ENCODE measurements at regions not wholly inside any gene's neighbourhood (a gene's known extent, or its start where the extent isn't known, plus 50 kb on each side); places are given as distances from the start of the nearest gene placed in this dataset.
"Not testable (repeated sequence)": the region's sequence is repeated elsewhere in the genome, so short reads cannot be mapped to it uniquely, and the experiment has no call there.

GRCh38 chr21:6483645-6484044 is 4037.7 kb upstream of the TPTE start:
- not testable (repeated sequence) for DNase-seq (ENCODE audit: low read depth)

- DNase-seq (ENCODE audit: low read depth), result not testable (repeated sequence)
Measured at GRCh38 chr21:6486821-6487220, 4034.6 kb upstream of the TPTE start.

- not testable (repeated sequence) for DNase-seq (ENCODE audit: low read depth)
Measured at GRCh38 chr21:6492691-6493090, 4028.7 kb upstream of the TPTE start.

- DNase-seq (ENCODE audit: low read depth), result not testable (repeated sequence)
Measured at GRCh38 chr21:6493957-6494356, 4027.4 kb upstream of the TPTE start.

GRCh38 chr21:6496356-6496755 is 4025.0 kb upstream of the TPTE start:
- DNase-seq (ENCODE audit: low read depth), result not testable (repeated sequence)

GRCh38 chr21:6498716-6499115 is 4022.7 kb upstream of the TPTE start:
- peak; percentile 6 for DNase-seq (ENCODE audit: low read depth)

- not testable (repeated sequence) for DNase-seq (ENCODE audit: low read depth)
Measured at GRCh38 chr21:6499128-6499826, 4022.1 kb upstream of the TPTE start.

GRCh38 chr21:6499866-6500265 is 4021.5 kb upstream of the TPTE start:
- not testable (repeated sequence) for DNase-seq (ENCODE audit: low read depth)

- DNase-seq (ENCODE audit: low read depth), result not testable (repeated sequence)
Measured at GRCh38 chr21:6500681-6501080, 4020.7 kb upstream of the TPTE start.

GRCh38 chr21:6506167-6506894 is 4015.1 kb upstream of the TPTE start:
- DNase-seq (ENCODE audit: low read depth), result not testable (repeated sequence)

- DNase-seq (ENCODE audit: low read depth), result not testable (repeated sequence)
Measured at GRCh38 chr21:6507632-6508031, 4013.8 kb upstream of the TPTE start.

GRCh38 chr21:6521777-6522176 is 3999.6 kb upstream of the TPTE start:
- DNase-seq (ENCODE audit: low read depth), result not testable (repeated sequence)

GRCh38 chr21:6526213-6526612 is 3995.2 kb upstream of the TPTE start:
- not testable (repeated sequence) for DNase-seq (ENCODE audit: low read depth)

- not testable (repeated sequence) for DNase-seq (ENCODE audit: low read depth)
Measured at GRCh38 chr21:6530655-6531054, 3990.7 kb upstream of the TPTE start.

- not testable (repeated sequence) for DNase-seq (ENCODE audit: low read depth)
Measured at GRCh38 chr21:6533261-6533660, 3988.1 kb upstream of the TPTE start.

- not testable (repeated sequence) for DNase-seq (ENCODE audit: low read depth)
Measured at GRCh38 chr21:6538320-6538719, 3983.1 kb upstream of the TPTE start.

- DNase-seq (ENCODE audit: low read depth), result not testable (repeated sequence)
Measured at GRCh38 chr21:6539688-6540087, 3981.7 kb upstream of the TPTE start.

GRCh38 chr21:6541036-6541435 is 3980.3 kb upstream of the TPTE start:
- DNase-seq (ENCODE audit: low read depth), result not testable (repeated sequence)

- DNase-seq (ENCODE audit: low read depth), result not testable (repeated sequence)
Measured at GRCh38 chr21:6545288-6545687, 3976.1 kb upstream of the TPTE start.

GRCh38 chr21:6551045-6551444 is 3970.3 kb upstream of the TPTE start:
- not testable (repeated sequence) for DNase-seq (ENCODE audit: low read depth)

- DNase-seq (ENCODE audit: low read depth), result not testable (repeated sequence)
Measured at GRCh38 chr21:6553505-6554376, 3967.6 kb upstream of the TPTE start.

- not testable (repeated sequence) for DNase-seq (ENCODE audit: low read depth)
Measured at GRCh38 chr21:6554377-6554864, 3967.0 kb upstream of the TPTE start.

Data from Daoy (cell line).